ENCODE measurements at regions not wholly inside any gene's neighbourhood (a gene's known extent, or its start where the extent isn't known, plus 50 kb on each side); places are given as distances from the start of the nearest gene placed in this dataset.
"Not testable (repeated sequence)": the region's sequence is repeated elsewhere in the genome, so short reads cannot be mapped to it uniquely, and the experiment has no call there.

- Mint-ChIP-seq H3K4me3 (no peak overlapping the region), H3K9me3 (peaks cover 2 to 35% (median 18%) of the 10 kb centered on the region in 8 donors), H3K27me3 (peaks cover 7 to 14% of the 10 kb centered on the region in 2 donors), H3K27ac (no peak overlapping the region), H3K36me3 (no peaks in the 10 kb centered on the region), H3K4me1 (no peaks in the 10 kb centered on the region)
- H3K4me1 ChIP-seq (ENCODE audit: insufficient read depth, low read length) = no peaks in the 10 kb centered on the region
- intact Hi-C loops (cut with micrococcal nuclease) = no loop called here
- no peak for DNase-seq
- no peak overlapping the region for H3K27ac ChIP-seq (ENCODE audit: low read depth, low read length)
- no peaks in the 10 kb centered on the region for H3K36me3 ChIP-seq (ENCODE audit: insufficient read depth, low read length)
- CTCF ChIA-PET (ENCODE audit: partially characterized antibody) = no interaction called here
- H3K9me3 ChIP-seq (ENCODE audit: control insufficient read depth in 1 of 2, low read length in 2 of 2) = no peaks in the 10 kb centered on the region
- H3K4me3 ChIP-seq (ENCODE audit: low read length in 2 of 2) = no peak overlapping the region
- POLR2A ChIA-PET (ENCODE audit: partially characterized antibody) = no interaction called here
- no peaks in the 10 kb centered on the region for H3K27me3 ChIP-seq (ENCODE audit: insufficient read depth, low read length)
Observed at GRCh38 chr5:74535926-74536325, 104.6 kb downstream of the ENC1 start.

- DNase-seq = no peak
- H3K27ac ChIP-seq (ENCODE audit: low read depth, low read length) = no peak overlapping the region
- H3K4me3 ChIP-seq (ENCODE audit: low read length in 2 of 2) = no peak overlapping the region
- H3K36me3 ChIP-seq (ENCODE audit: insufficient read depth, low read length) = no peaks in the 10 kb centered on the region
- POLR2A ChIA-PET (ENCODE audit: partially characterized antibody) = no interaction called here
- CTCF ChIA-PET (ENCODE audit: partially characterized antibody) = interaction anchor here (0.8 kb wide), 1 partner anchor 414 kb away, joined by 3 read pairs; no protein-coding TSS in a partner anchor
- peaks cover 2 to 35% (median 18%) of the 10 kb centered on the region in 8 donors for H3K9me3 Mint-ChIP-seq
- peaks cover 7 to 16% of the 10 kb centered on the region in 2 donors for H3K27me3 Mint-ChIP-seq
- H3K27me3 ChIP-seq (ENCODE audit: insufficient read depth, low read length) = no peaks in the 10 kb centered on the region
- no peak overlapping the region for H3K4me3 Mint-ChIP-seq
- H3K36me3 Mint-ChIP-seq = no peaks in the 10 kb centered on the region
- no peak overlapping the region for H3K27ac Mint-ChIP-seq
- no peaks in the 10 kb centered on the region for H3K4me1 ChIP-seq (ENCODE audit: insufficient read depth, low read length)
- H3K9me3 ChIP-seq (ENCODE audit: control insufficient read depth in 1 of 2, low read length in 2 of 2) = no peaks in the 10 kb centered on the region
- H3K4me1 Mint-ChIP-seq = no peaks in the 10 kb centered on the region
- intact Hi-C loops (cut with micrococcal nuclease) = no loop called here
Observed at GRCh38 chr5:74534397-74535129, 106.0 kb downstream of the ENC1 start.

GRCh38 chr5:74530326-74531050 is 110.0 kb downstream of the ENC1 start:
- Histone ChIP-seq H3K9me3 (ENCODE audit: control insufficient read depth in 1 of 2, low read length in 2 of 2) (no peaks in the 10 kb centered on the region), H3K4me3 (ENCODE audit: low read length in 2 of 2) (no peak overlapping the region), H3K27me3 (ENCODE audit: insufficient read depth, low read length) (no peaks in the 10 kb centered on the region), H3K36me3 (ENCODE audit: insufficient read depth, low read length) (no peaks in the 10 kb centered on the region), H3K4me1 (ENCODE audit: insufficient read depth, low read length) (no peaks in the 10 kb centered on the region), H3K27ac (ENCODE audit: low read depth, low read length) (no peak overlapping the region)
- intact Hi-C loops (cut with micrococcal nuclease) = no loop called here
- H3K27me3 Mint-ChIP-seq = peaks cover 2 to 4% of the 10 kb centered on the region in 2 donors
- no peak for DNase-seq
- ChIA-PET CTCF (ENCODE audit: partially characterized antibody) (no interaction called here), POLR2A (ENCODE audit: partially characterized antibody) (no interaction called here)
- no peak overlapping the region for H3K4me3 Mint-ChIP-seq
- H3K4me1 Mint-ChIP-seq = no peaks in the 10 kb centered on the region
- no peak overlapping the region for H3K27ac Mint-ChIP-seq
- peaks cover 2 to 28% (median 18%) of the 10 kb centered on the region in 8 donors for H3K9me3 Mint-ChIP-seq
- H3K36me3 Mint-ChIP-seq = no peaks in the 10 kb centered on the region

GRCh38 chr5:74529101-74529500 is 111.4 kb downstream of the ENC1 start:
- intact Hi-C loops (cut with micrococcal nuclease) = no loop called here
- Histone ChIP-seq H3K27ac (ENCODE audit: low read depth, low read length) (no peak overlapping the region), H3K36me3 (ENCODE audit: insufficient read depth, low read length) (no peaks in the 10 kb centered on the region), H3K9me3 (ENCODE audit: control insufficient read depth in 1 of 2, low read length in 2 of 2) (no peaks in the 10 kb centered on the region), H3K27me3 (ENCODE audit: insufficient read depth, low read length) (no peaks in the 10 kb centered on the region), H3K4me3 (ENCODE audit: low read length in 2 of 2) (no peak overlapping the region), H3K4me1 (ENCODE audit: insufficient read depth, low read length) (no peaks in the 10 kb centered on the region)
- ChIA-PET CTCF (ENCODE audit: partially characterized antibody) (no interaction called here), POLR2A (ENCODE audit: partially characterized antibody) (no interaction called here)
- H3K27me3 Mint-ChIP-seq = peaks cover 2 to 4% of the 10 kb centered on the region in 2 donors
- no peak overlapping the region for H3K27ac Mint-ChIP-seq
- H3K4me3 Mint-ChIP-seq = no peak overlapping the region
- DNase-seq = no peak
- H3K9me3 Mint-ChIP-seq = peaks cover 2 to 29% (median 17%) of the 10 kb centered on the region in 8 donors
- H3K4me1 Mint-ChIP-seq = no peaks in the 10 kb centered on the region
- no peaks in the 10 kb centered on the region for H3K36me3 Mint-ChIP-seq

GRCh38 chr5:74526111-74526510 is 114.4 kb downstream of the ENC1 start:
- ChIA-PET POLR2A (ENCODE audit: partially characterized antibody) (no interaction called here), CTCF (ENCODE audit: partially characterized antibody) (no interaction called here)
- H3K27ac ChIP-seq (ENCODE audit: low read depth, low read length) = no peak overlapping the region
- Mint-ChIP-seq H3K27ac (no peak overlapping the region), H3K4me3 (no peak overlapping the region), H3K9me3 (peaks cover 4 to 27% (median 19%) of the 10 kb centered on the region in 8 donors), H3K36me3 (peaks cover 3 to 7% of the 10 kb centered on the region in 2 donors), H3K27me3 (peaks cover 0 to 2% of the 10 kb centered on the region in 2 donors), H3K4me1 (no peaks in the 10 kb centered on the region)
- no peaks in the 10 kb centered on the region for H3K27me3 ChIP-seq (ENCODE audit: insufficient read depth, low read length)
- no peaks in the 10 kb centered on the region for H3K4me1 ChIP-seq (ENCODE audit: insufficient read depth, low read length)
- intact Hi-C loops (cut with micrococcal nuclease) = no loop called here
- no peak overlapping the region for H3K4me3 ChIP-seq (ENCODE audit: low read length in 2 of 2)
- H3K36me3 ChIP-seq (ENCODE audit: insufficient read depth, low read length) = no peaks in the 10 kb centered on the region
- H3K9me3 ChIP-seq (ENCODE audit: control insufficient read depth in 1 of 2, low read length in 2 of 2) = no peaks in the 10 kb centered on the region
- no peak for DNase-seq

- peaks cover 4 to 27% (median 19%) of the 10 kb centered on the region in 8 donors for H3K9me3 Mint-ChIP-seq
- H3K27me3 ChIP-seq (ENCODE audit: insufficient read depth, low read length); DNase-seq; H3K27ac Mint-ChIP-seq; H3K9me3 ChIP-seq (ENCODE audit: control insufficient read depth in 1 of 2, low read length in 2 of 2); H3K4me3 ChIP-seq (ENCODE audit: low read length in 2 of 2); CTCF ChIA-PET (ENCODE audit: partially characterized antibody); H3K36me3 ChIP-seq (ENCODE audit: insufficient read depth, low read length); H3K27me3 Mint-ChIP-seq; H3K4me1 ChIP-seq (ENCODE audit: insufficient read depth, low read length); intact Hi-C loops (cut with micrococcal nuclease); H3K4me1 Mint-ChIP-seq; H3K27ac ChIP-seq (ENCODE audit: low read depth, low read length); H3K4me3 Mint-ChIP-seq; POLR2A ChIA-PET (ENCODE audit: partially characterized antibody); H3K36me3 Mint-ChIP-seq: not testable (repeated sequence)
Observed at GRCh38 chr5:74524767-74525166, 115.8 kb downstream of the ENC1 start.

GRCh38 chr5:74523698-74524097 is 116.8 kb downstream of the ENC1 start:
- POLR2A ChIA-PET (ENCODE audit: partially characterized antibody); H3K27me3 Mint-ChIP-seq; CTCF ChIA-PET (ENCODE audit: partially characterized antibody); H3K36me3 ChIP-seq (ENCODE audit: insufficient read depth, low read length); H3K4me1 Mint-ChIP-seq; intact Hi-C loops (cut with micrococcal nuclease); H3K4me3 Mint-ChIP-seq; H3K9me3 ChIP-seq (ENCODE audit: control insufficient read depth in 1 of 2, low read length in 2 of 2); H3K27me3 ChIP-seq (ENCODE audit: insufficient read depth, low read length); H3K4me3 ChIP-seq (ENCODE audit: low read length in 2 of 2); H3K4me1 ChIP-seq (ENCODE audit: insufficient read depth, low read length); H3K27ac ChIP-seq (ENCODE audit: low read depth, low read length); DNase-seq; H3K27ac Mint-ChIP-seq; H3K36me3 Mint-ChIP-seq: not testable (repeated sequence)
- H3K9me3 Mint-ChIP-seq = peaks cover 4 to 27% (median 19%) of the 10 kb centered on the region in 8 donors

All from CD4-positive, alpha-beta memory T cell (primary cell).